ENCODE measurements at regions not wholly inside any gene's neighbourhood (a gene's known extent, or its start where the extent isn't known, plus 50 kb on each side); places are given as distances from the start of the nearest gene placed in this dataset.

DNA sequence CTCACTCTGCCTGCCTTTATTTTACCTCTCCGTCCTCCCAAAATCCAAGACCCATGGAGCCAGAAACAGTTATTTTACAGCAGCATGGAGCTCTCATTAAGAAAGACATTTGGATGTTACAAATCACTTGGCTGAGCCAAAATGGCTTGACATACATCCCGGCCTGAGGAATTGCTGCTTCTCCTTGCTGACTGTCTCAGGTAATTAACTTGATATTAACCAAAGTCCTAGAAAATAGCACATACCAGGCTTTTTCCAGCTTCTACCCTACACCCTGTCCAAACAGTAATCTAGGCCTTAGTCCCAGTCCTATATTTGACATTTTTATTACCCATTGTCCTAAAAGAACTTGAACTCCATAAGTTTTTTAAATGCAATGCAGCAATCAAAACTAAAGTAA lies 205.0 kb downstream of the TMX3 start:
- Histone ChIP-seq H3K27ac (no peak overlapping the region), H3K4me2 (no peak overlapping the region), H2AFZ (ENCODE audit: low read depth) (no peak overlapping the region), H3K9ac (no peak overlapping the region), H3K79me2 (ENCODE audit: insufficient read depth, low read depth) (no peaks in the 10 kb centered on the region), H3K4me3 (IDR thresholded peaks at IDR 0.05; ENCODE audit: insufficient read depth, low read depth, low read length) (no peak overlapping the region), H3K27me3 (ENCODE audit: insufficient read depth, low read depth) (no peaks in the 10 kb centered on the region), H3K4me1 (ENCODE audit: low read depth, poor library complexity, severe bottlenecking) (no peaks in the 10 kb centered on the region), H3K36me3 (ENCODE audit: insufficient read depth) (no peaks in the 10 kb centered on the region), H4K20me1 (ENCODE audit: insufficient read depth) (no peaks in the 10 kb centered on the region)
- TF ChIP-seq, protein P1, sequence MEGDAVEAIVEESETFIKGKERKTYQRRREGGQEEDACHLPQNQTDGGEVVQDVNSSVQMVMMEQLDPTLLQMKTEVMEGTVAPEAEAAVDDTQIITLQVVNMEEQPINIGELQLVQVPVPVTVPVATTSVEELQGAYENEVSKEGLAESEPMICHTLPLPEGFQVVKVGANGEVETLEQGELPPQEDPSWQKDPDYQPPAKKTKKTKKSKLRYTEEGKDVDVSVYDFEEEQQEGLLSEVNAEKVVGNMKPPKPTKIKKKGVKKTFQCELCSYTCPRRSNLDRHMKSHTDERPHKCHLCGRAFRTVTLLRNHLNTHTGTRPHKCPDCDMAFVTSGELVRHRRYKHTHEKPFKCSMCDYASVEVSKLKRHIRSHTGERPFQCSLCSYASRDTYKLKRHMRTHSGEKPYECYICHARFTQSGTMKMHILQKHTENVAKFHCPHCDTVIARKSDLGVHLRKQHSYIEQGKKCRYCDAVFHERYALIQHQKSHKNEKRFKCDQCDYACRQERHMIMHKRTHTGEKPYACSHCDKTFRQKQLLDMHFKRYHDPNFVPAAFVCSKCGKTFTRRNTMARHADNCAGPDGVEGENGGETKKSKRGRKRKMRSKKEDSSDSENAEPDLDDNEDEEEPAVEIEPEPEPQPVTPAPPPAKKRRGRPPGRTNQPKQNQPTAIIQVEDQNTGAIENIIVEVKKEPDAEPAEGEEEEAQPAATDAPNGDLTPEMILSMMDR (conservative IDR thresholded peaks at IDR 0.05; ENCODE audit: low read depth, low read length) = no peak

DNA sequence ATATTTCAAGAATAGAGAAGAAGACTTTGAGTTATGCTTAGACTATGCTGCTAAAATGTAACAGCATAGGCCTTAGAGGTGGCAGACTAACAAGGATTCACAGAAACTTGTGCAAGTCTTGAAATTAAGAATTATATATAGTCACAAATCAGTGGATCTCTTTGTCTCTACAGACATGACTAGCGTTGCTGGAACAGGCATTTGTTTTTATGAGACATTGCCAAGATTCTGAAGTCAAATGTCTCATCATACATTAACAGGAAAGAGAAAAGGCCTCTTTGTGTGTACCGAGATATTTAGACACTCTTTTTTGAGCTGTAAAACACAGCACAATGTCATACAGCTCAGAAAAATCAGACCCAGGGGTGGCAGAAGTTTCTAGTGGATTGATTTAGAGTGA lies 207.1 kb downstream of the TMX3 start:
- H3K4me2 ChIP-seq = no peak overlapping the region
- no peaks in the 10 kb centered on the region for H4K20me1 ChIP-seq (ENCODE audit: insufficient read depth)
- no peaks in the 10 kb centered on the region for H3K27me3 ChIP-seq (ENCODE audit: insufficient read depth, low read depth)
- no peaks in the 10 kb centered on the region for H3K4me1 ChIP-seq (ENCODE audit: low read depth, poor library complexity, severe bottlenecking)
- TF ChIP-seq, protein P1 (conservative IDR thresholded peaks at IDR 0.05; ENCODE audit: low read depth, low read length) = no peak
- no peak overlapping the region for H2AFZ ChIP-seq (ENCODE audit: low read depth)
- no peak overlapping the region for H3K4me3 ChIP-seq (IDR thresholded peaks at IDR 0.05; ENCODE audit: insufficient read depth, low read depth, low read length)
- H3K36me3 ChIP-seq (ENCODE audit: insufficient read depth) = no peaks in the 10 kb centered on the region
- no peaks in the 10 kb centered on the region for H3K79me2 ChIP-seq (ENCODE audit: insufficient read depth, low read depth)
- H3K9ac ChIP-seq = no peak overlapping the region
- H3K27ac ChIP-seq = no peak overlapping the region

DNA sequence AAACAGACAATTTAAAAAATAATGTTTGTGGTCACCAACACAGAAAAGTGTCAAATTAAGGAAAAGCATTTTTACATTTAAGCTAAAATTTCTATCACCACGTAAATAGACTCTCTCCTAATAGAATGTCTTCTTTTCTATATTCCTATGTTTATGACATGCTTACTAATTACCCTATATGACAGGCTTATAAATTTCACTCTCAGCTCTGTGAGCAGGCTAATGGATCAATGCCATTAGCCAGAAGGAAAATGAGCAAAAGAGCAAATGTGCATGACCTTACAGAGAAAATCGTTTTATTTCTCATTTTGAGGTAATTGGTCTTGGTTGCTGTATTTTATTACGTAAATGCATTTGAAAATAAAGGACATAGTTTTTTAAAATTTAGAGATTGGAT lies 209.7 kb downstream of the TMX3 start:
- Histone ChIP-seq H2AFZ (ENCODE audit: low read depth) (no peak overlapping the region), H3K27ac (no peak overlapping the region), H3K4me1 (ENCODE audit: low read depth, poor library complexity, severe bottlenecking) (no peaks in the 10 kb centered on the region), H3K4me2 (no peak overlapping the region), H3K36me3 (ENCODE audit: insufficient read depth) (no peaks in the 10 kb centered on the region), H3K9ac (no peak overlapping the region), H4K20me1 (ENCODE audit: insufficient read depth) (no peaks in the 10 kb centered on the region), H3K27me3 (ENCODE audit: insufficient read depth, low read depth) (no peaks in the 10 kb centered on the region), H3K4me3 (IDR thresholded peaks at IDR 0.05; ENCODE audit: insufficient read depth, low read depth, low read length) (no peak overlapping the region), H3K79me2 (ENCODE audit: insufficient read depth, low read depth) (no peaks in the 10 kb centered on the region)
- TF ChIP-seq, protein P1 (conservative IDR thresholded peaks at IDR 0.05; ENCODE audit: low read depth, low read length) = no peak

DNA sequence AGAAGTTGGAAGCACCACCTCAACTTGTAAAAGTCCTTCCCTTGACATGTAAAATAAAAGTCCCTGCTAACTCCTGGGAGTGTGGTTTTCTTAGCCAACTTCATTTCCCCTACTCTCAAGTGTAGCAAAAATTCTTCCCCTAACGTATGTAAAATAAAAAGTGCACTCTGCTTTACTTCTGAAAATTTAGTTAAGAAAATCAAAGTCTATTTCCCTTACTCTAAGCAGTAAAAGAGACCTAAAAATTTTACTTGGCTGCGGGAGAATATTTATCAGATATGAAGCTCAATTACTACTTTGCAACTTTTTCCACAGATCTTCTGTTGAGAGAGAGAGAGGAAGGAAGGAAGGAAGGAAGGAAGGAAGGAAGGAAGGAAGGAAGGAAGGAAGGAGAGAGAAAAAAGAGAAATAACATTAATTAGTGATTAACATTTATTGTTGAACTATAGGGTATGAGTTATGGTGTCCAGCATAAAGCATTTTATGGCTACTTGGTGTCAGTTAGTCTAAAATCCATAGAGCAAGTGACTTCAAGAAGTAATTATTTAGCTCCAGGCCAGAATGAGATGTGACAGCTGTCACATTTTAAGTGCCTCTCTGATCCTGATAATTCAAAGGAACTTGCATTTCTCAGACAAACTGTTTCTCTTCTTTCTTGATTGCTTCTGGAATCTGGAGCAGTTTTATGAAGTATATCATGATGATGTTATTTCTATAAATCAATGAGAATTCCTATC lies 210.3 kb downstream of the TMX3 start:
- Histone ChIP-seq H3K4me1 (ENCODE audit: low read depth, poor library complexity, severe bottlenecking) (no peaks in the 10 kb centered on the region), H3K9ac (no peak overlapping the region), H2AFZ (ENCODE audit: low read depth) (no peak overlapping the region), H3K27me3 (ENCODE audit: insufficient read depth, low read depth) (no peaks in the 10 kb centered on the region), H3K36me3 (ENCODE audit: insufficient read depth) (no peaks in the 10 kb centered on the region), H4K20me1 (ENCODE audit: insufficient read depth) (no peaks in the 10 kb centered on the region), H3K27ac (no peak overlapping the region), H3K79me2 (ENCODE audit: insufficient read depth, low read depth) (no peaks in the 10 kb centered on the region), H3K4me3 (IDR thresholded peaks at IDR 0.05; ENCODE audit: insufficient read depth, low read depth, low read length) (no peak overlapping the region), H3K4me2 (no peak overlapping the region)
- TF ChIP-seq, protein P1 (conservative IDR thresholded peaks at IDR 0.05; ENCODE audit: low read depth, low read length) = no peak

All from KMS-11 (cell line).